ENCODE measurements at regions not wholly inside any gene's neighbourhood (a gene's known extent, or its start where the extent isn't known, plus 50 kb on each side); places are given as distances from the start of the nearest gene placed in this dataset.

DNA sequence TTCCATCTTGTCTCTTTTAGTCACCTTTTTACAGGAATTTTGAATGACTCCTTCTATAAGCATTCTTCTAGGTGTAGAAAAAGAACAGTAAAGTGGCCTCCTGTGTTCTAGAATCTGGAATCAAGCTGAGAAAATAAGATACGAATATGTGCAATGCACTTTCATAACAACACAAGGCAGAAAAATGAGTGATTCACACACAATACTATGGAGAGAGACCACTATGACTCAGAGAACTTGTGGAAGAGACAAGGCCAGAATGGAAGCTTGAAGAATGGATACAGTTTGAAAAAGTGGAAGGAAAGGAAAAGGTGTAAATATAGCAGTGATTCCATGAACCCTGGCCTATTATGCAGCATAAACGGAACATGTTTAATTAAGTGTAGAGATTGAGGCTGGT is 57.1 kb upstream of the SAMSN1 start:
- FAIRE-seq = no peak

DNA sequence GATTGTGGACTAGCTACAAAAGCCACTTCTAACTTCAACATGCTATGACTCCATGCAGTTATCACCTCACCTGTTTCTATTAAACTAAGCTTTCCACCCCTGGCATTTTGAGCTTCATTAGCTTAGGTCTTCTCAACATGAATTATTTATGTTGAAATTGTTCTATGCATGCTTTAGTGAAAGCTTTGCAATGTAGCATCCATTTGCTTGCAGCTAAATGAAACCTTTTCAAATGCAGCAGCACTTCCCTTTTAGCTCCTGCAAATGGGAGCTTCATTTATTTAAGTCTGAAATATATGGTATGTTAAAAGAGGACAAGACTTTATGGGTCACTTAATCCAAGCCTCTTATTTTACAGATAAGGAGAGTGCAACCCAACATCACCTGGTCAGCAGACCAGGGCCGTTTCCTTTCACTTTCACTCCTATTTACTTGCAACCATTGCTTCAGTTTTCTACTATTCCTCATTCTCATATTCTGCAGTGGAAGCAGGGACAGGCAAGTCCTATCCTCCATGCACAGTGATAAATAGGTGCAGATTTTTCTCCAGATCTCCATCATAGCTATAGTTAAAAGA is 56.4 kb upstream of the SAMSN1 start:
- no peak for FAIRE-seq

DNA sequence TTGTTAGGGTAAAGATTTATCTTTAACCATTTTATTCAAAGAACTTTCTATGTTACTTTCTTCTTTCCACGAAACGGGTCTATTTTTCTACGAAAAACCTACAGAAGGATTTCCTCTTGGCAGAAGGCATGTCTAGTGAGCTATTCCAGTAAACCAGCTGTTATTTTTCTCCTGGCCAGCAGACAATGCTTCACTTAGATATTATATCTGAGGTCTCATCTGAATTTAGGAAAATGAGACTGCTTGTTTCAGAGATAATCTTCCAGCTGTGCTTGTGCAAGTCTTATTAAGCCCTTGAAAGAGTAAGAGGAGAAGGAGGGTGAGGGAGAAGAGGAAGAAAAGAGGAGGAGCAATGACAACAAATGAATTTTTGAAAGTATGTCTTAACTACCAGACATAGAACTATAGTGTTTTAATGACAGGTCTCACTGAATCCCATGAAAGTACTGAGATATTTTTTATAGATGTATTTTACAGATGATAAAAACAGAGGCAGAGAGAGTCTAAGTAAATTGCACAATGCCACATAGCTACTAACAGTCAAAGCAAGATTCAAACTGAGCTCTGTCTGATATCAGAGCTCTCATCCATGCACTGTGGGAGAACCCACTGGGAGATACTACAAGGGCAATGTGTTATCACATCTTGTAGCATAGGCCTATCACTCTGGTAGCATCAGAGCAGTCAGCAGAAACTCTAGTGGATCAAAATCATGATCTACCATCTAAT is 54.6 kb upstream of the SAMSN1 start:
- no peak for FAIRE-seq

DNA sequence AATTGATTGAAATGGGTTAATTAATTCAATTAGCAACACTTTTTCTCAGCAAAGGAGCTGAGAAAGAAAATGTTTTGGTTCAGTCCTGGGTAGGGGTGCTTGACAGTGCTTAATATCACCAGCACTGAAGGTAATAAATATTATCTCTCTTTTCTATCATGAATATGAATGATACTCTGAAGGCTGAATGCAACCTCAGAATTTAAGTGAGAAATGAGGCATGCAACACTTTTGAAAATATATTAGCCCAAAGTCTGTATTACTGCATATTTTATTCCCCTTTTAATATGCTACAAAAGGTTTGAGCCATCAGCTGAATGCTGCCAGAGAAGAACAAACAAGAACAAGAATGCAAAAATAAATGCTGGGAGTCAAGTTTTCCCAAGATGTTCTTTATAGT is 52.0 kb upstream of the SAMSN1 start:
- FAIRE-seq = no peak

Measured in TTC549 (cell line).